Activated gamma-delta T cell treated with Interleukin-2 at 50 U/mL for 16 hours (primary cell): ENCODE measurements at regions not wholly inside any gene's neighbourhood (a gene's known extent, or its start where the extent isn't known, plus 50 kb on each side); places are given as distances from the start of the nearest gene placed in this dataset.

Source experiments
- DNase-seq: peaks from one replicate; pipeline ENCODE4 v3.0.0-alpha.2; 2020

GRCh38 chr9:99401680-99402504 is 179.8 kb downstream of the SEC61B start:
- DNase-seq, result no peak

GRCh38 chr9:99403371-99403770 is 181.3 kb downstream of the SEC61B start:
- no peak for DNase-seq

- no peak for DNase-seq
Observed at GRCh38 chr9:99405359-99405758, 183.3 kb downstream of the SEC61B start.

- no peak for DNase-seq
Observed at GRCh38 chr9:99406939-99407338, 184.9 kb downstream of the SEC61B start.

GRCh38 chr9:99411068-99411467 is 189.0 kb downstream of the SEC61B start:
- DNase-seq, result no peak

GRCh38 chr9:99411479-99412115 is 189.5 kb downstream of the SEC61B start:
- DNase-seq, result no peak

GRCh38 chr9:99412606-99413005 is 190.5 kb downstream of the SEC61B start:
- DNase-seq, result no peak

- no peak for DNase-seq
Observed at GRCh38 chr9:99414321-99414720, 192.2 kb downstream of the SEC61B start.

GRCh38 chr9:99415606-99416005 is 193.5 kb downstream of the SEC61B start:
- DNase-seq, result no peak

- DNase-seq, result no peak
Observed at GRCh38 chr9:99416007-99416406, 193.9 kb downstream of the SEC61B start.

- no peak for DNase-seq
Observed at GRCh38 chr9:99419070-99419469, 197.0 kb downstream of the SEC61B start.

- no peak for DNase-seq
Observed at GRCh38 chr9:99421369-99421768, 199.3 kb downstream of the SEC61B start.

GRCh38 chr9:99425124-99425523 is 203.0 kb downstream of the SEC61B start:
- DNase-seq, result no peak

- DNase-seq, result no peak
Observed at GRCh38 chr9:99425923-99426842, 204.1 kb downstream of the SEC61B start.

- no peak for DNase-seq
Observed at GRCh38 chr9:99427260-99427659, 205.2 kb downstream of the SEC61B start.

- no peak for DNase-seq
Observed at GRCh38 chr9:99430301-99430700, 208.2 kb downstream of the SEC61B start.

- DNase-seq, result no peak
Observed at GRCh38 chr9:99431103-99431502, 209.0 kb downstream of the SEC61B start.

- DNase-seq, result no peak
Observed at GRCh38 chr9:99432075-99432474, 210.0 kb downstream of the SEC61B start.

- DNase-seq, result no peak
Observed at GRCh38 chr9:99433095-99433494, 211.0 kb downstream of the SEC61B start.

GRCh38 chr9:99433555-99433954 is 211.5 kb downstream of the SEC61B start:
- DNase-seq, result peak; percentile 56

- DNase-seq, result no peak
Observed at GRCh38 chr9:99436616-99437015, 214.5 kb downstream of the SEC61B start.

- DNase-seq, result no peak
Observed at GRCh38 chr9:99437145-99437544, 215.1 kb downstream of the SEC61B start.

- DNase-seq, result no peak
Observed at GRCh38 chr9:99438596-99438995, 216.5 kb downstream of the SEC61B start.
